HCT116 (cell line): ENCODE measurements at regions not wholly inside any gene's neighbourhood (a gene's known extent, or its start where the extent isn't known, plus 50 kb on each side); places are given as distances from the start of the nearest gene placed in this dataset.

ENCODE experiments used
- ATAC-seq: fragments of 200-7000 bp; cut with Tn5 transposase; 2 replicates; pipeline ENCODE4 v1.9.1; 2020; ENCODE audit warnings: mild to moderate bottlenecking, moderate library complexity
- BruUV-seq: library from RNA; stranded (reverse); fragments of 400-500 nt; replicated peaks from 2 replicates; lab custom pipeline; 2021; lab: Mats Ljungman, UMichigan
- CTCF ChIA-PET: fragments of 300-600 bp; sonication (Branson Sonifier 250); formaldehyde crosslinking; loops from one replicate; lab custom pipeline; 2021; ENCODE audit warnings: antibody characterized with exemption; lab: Charles Lee
- POLR2A ChIA-PET: fragments of 300-600, 350-600 bp; sonication (Branson Sonifier 250); formaldehyde crosslinking; loops from one replicate; lab custom pipeline; 2021; ENCODE audit warnings: antibody characterized with exemption; lab: Charles Lee
- RAD21 ChIA-PET, 2 experiments: fragments of 300-600 bp; sonication (Branson Sonifier 250); formaldehyde crosslinking; loops; one replicate each; lab custom pipeline; 2023; ENCODE audit warnings: low total read pairs in 2 of 2; ENCODE audit not compliant: uncharacterized antibody in 2 of 2, unreplicated experiment in 2 of 2, low non-redundant PET in 1 of 2; lab: Charles Lee
- DNase-seq: peaks from one replicate; pipeline ENCODE4 v3.0.0-alpha.2; 2010; ENCODE audit warnings: low read depth, low spot score
- H2AFZ ChIP-seq: fragments of 200-600 bp; shearing (Covaris generic), sonication (generic); 2 replicates; pipeline ENCODE4 v1.6.1; 2017; ENCODE audit warnings: low read depth, mixed run types, mixed read lengths, antibody characterized with exemption, low read length; ENCODE audit not compliant: poor library complexity, severe bottlenecking
- H3K27ac ChIP-seq: 2 replicates; pipeline ENCODE4 v1.5.1; 2012; ENCODE audit warnings: low read depth, low read length
- H3K27me3 ChIP-seq: fragments of 200-600 bp; sonication (generic); 2 replicates; pipeline ENCODE4 v1.6.1; 2016; ENCODE audit warnings: mixed run types, low read length, mixed read lengths; ENCODE audit not compliant: insufficient read depth
- H3K36me3 ChIP-seq, 2 experiments: fragments of 200-500 bp in 1 of 2; fragments of 200-600 bp in 1 of 2; sonication (Bioruptor generic) in 1 of 2; sonication (generic) in 1 of 2; 2 replicates each; pipeline versions ENCODE4 v1.5.1 to v1.6.1; 2014 to 2016; ENCODE audit warnings: low read length in 2 of 2, inconsistent platforms in 1 of 2, mixed read lengths in 1 of 2, mixed run types in 1 of 2; ENCODE audit not compliant: insufficient read depth in 2 of 2, control insufficient read depth in 1 of 2
- H3K4me1 ChIP-seq, 2 experiments: fragments of 200-600 bp in 1 of 2; sonication (generic) in 1 of 2; 2 replicates each; pipeline versions ENCODE4 v1.5.1 to v1.6.1; 2012 to 2017; ENCODE audit warnings: low read length in 2 of 2, inconsistent platforms in 1 of 2, mild to moderate bottlenecking in 1 of 2, mixed read lengths in 1 of 2, mixed run types in 1 of 2, moderate library complexity in 1 of 2; ENCODE audit not compliant: insufficient read depth in 2 of 2, control insufficient read depth in 1 of 2
- H3K4me2 ChIP-seq: fragments of 200-600 bp; sonication (generic); 2 replicates; pipeline ENCODE4 v1.6.1; 2017; ENCODE audit warnings: mixed run types, low read length, mixed read lengths
- H3K4me3 ChIP-seq, 2 experiments: fragments of 200-600 bp in 1 of 2; sonication (generic) in 1 of 2; replicated peaks in 1 of 2; 2 replicates each; pipeline ENCODE4 v1.5.1; 2011 to 2016; ENCODE audit warnings: low read length in 2 of 2, control low read depth in 1 of 2, low read depth in 1 of 2, mild to moderate bottlenecking in 1 of 2, mixed read lengths in 1 of 2, mixed run types in 1 of 2
- H3K79me2 ChIP-seq: fragments of 200-600 bp; sonication (generic); 2 replicates; pipeline ENCODE4 v1.6.1; 2017; ENCODE audit warnings: mild to moderate bottlenecking, mixed run types, low read length, moderate library complexity, mixed read lengths; ENCODE audit not compliant: insufficient read depth
- H3K9ac ChIP-seq: fragments of 200-600 bp; sonication (generic); 2 replicates; pipeline ENCODE4 v1.6.1; 2016; ENCODE audit warnings: low read length, mixed read lengths
- H3K9me2 ChIP-seq: fragments of 200-600 bp; sonication (generic), shearing (Covaris generic); 2 replicates; pipeline ENCODE4 v1.6.1; 2017; ENCODE audit warnings: mixed run types, mild to moderate bottlenecking, moderate library complexity; ENCODE audit not compliant: insufficient read depth
- H3K9me3 ChIP-seq, 2 experiments: fragments of 200-500 bp in 1 of 2; fragments of 200-600 bp in 1 of 2; sonication (Bioruptor generic) in 1 of 2; sonication (generic) in 1 of 2; 2 replicates each; pipeline ENCODE4 v1.6.1; 2014 to 2017; ENCODE audit warnings: low read length in 2 of 2, mixed read lengths in 2 of 2, inconsistent platforms in 1 of 2, low read depth in 1 of 2, mild to moderate bottlenecking in 1 of 2, mixed run types in 1 of 2, moderate library complexity in 1 of 2; ENCODE audit not compliant: control insufficient read depth in 1 of 2, insufficient read depth in 1 of 2
- H4K20me1 ChIP-seq: fragments of 200-600 bp; sonication (generic), shearing (Covaris generic); 2 replicates; pipeline ENCODE4 v1.6.1; 2017; ENCODE audit warnings: mixed run types, mild to moderate bottlenecking, moderate library complexity; ENCODE audit not compliant: insufficient read depth
- CBX3 ChIP-seq: IDR thresholded peaks from 2 replicates; pipeline ENCODE4 v1.6.1; 2012; ENCODE audit warnings: low read depth
- CEBPB ChIP-seq: IDR thresholded peaks from 2 replicates; pipeline ENCODE4 v1.6.1; 2012; ENCODE audit warnings: low read depth
- ELF1 ChIP-seq: IDR thresholded peaks from 2 replicates; pipeline ENCODE4 v1.6.1; 2012; ENCODE audit warnings: low read depth, borderline replicate concordance
- EZH2 ChIP-seq: fragments of 200-600 bp; sonication (generic); IDR thresholded peaks from 2 replicates; pipeline ENCODE4 v1.6.1; 2017; ENCODE audit warnings: antibody characterized with exemption, mixed run types
- EZH2phosphoT487 ChIP-seq: fragments of 200-600 bp; IDR thresholded peaks from 2 replicates; pipeline ENCODE4 v1.6.1; 2018; ENCODE audit warnings: antibody characterized with exemption, borderline replicate concordance
- FOSL1 ChIP-seq: IDR thresholded peaks from 2 replicates; pipeline ENCODE4 v1.6.1; 2012; ENCODE audit warnings: low read depth
- JUND ChIP-seq: IDR thresholded peaks from 2 replicates; pipeline ENCODE4 v1.6.1; 2012
- POLR2A ChIP-seq: IDR thresholded peaks from 2 replicates; pipeline ENCODE4 v1.7.0; 2011; ENCODE audit warnings: borderline replicate concordance; ENCODE audit not compliant: insufficient read depth, insufficient read length; ENCODE audit errors: extremely low read depth
- POLR2AphosphoS5 ChIP-seq: IDR thresholded peaks from 2 replicates; pipeline ENCODE4 v1.6.1; 2011; ENCODE audit warnings: mild to moderate bottlenecking, low read depth, low read length, moderate library complexity
- RAD21 ChIP-seq: IDR thresholded peaks from 2 replicates; pipeline ENCODE4 v1.6.1; 2012; ENCODE audit warnings: low read depth, mild to moderate bottlenecking
- SIN3A ChIP-seq: IDR thresholded peaks from 2 replicates; pipeline ENCODE4 v1.6.1; 2012; ENCODE audit warnings: low read depth
- SP1 ChIP-seq: IDR thresholded peaks from 2 replicates; pipeline ENCODE4 v1.6.1; 2012; ENCODE audit warnings: low read depth
- SRF ChIP-seq: IDR thresholded peaks from 2 replicates; pipeline ENCODE4 v1.6.1; 2012; ENCODE audit warnings: low read depth
- TCF7L2 ChIP-seq: IDR thresholded peaks from 2 replicates; pipeline ENCODE4 v1.7.0; 2011; ENCODE audit warnings: borderline replicate concordance, inconsistent platforms; ENCODE audit not compliant: insufficient read depth, insufficient read length; ENCODE audit errors: extremely low read depth
- ZFX ChIP-seq: fragments of 450-650 bp; IDR thresholded peaks from 2 replicates; pipeline ENCODE4 v1.6.1; 2017
- ZNF274 ChIP-seq: fragments of 200-500 bp; sonication (Bioruptor generic); IDR thresholded peaks from 2 replicates; pipeline ENCODE4 v1.6.1; 2014; ENCODE audit warnings: mild to moderate bottlenecking, low read depth, low read length, inconsistent platforms
- intact Hi-C: fragments of 100-400 bp; cut with micrococcal nuclease; formaldehyde crosslinking; loops from 2 replicates; pipeline ENCODE4 v1.10.0; 2022
- TF ChIP-seq, protein P1 (sequence below): IDR thresholded peaks from 2 replicates; pipeline ENCODE4 v1.6.1; 2011; ENCODE audit warnings: mild to moderate bottlenecking, low read length, moderate library complexity; ENCODE audit not compliant: insufficient replicate concordance; ENCODE audit errors: extremely low read depth
- TF ChIP-seq, protein P2 (sequence below): IDR thresholded peaks from 2 replicates; pipeline ENCODE4 v1.6.1; 2012; ENCODE audit warnings: low read depth
- TF ChIP-seq, protein P3 (sequence below): IDR thresholded peaks from 2 replicates; pipeline ENCODE4 v1.6.1; 2012
- TF ChIP-seq, protein P4 (sequence below): IDR thresholded peaks from 2 replicates; pipeline ENCODE4 v1.6.1; 2012

DNA sequence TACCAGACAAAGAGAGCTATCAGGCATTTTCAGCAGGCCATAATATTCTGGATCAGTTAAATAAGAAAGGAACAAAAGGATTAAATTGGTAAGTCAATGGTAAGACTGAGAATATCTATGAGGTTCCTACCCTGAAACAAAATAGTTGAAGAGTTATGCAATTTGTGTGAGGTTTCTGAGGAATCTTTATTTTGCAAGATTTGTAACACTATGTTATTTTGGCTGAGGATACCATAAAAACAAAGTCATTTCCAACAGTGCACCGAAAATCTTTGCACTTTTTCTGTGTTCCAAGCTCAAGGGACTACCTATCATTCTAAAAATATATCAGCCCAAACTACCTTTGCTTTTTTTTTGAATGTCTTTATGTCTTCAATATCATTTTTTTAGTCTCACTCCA, 383.3 kb upstream of the CITED2 start:
- Histone ChIP-seq H3K4me3 (no peak overlapping the region), H2AFZ (no peak overlapping the region), H3K9me2 (no peaks in the 10 kb centered on the region), H3K79me2 (no peaks in the 10 kb centered on the region), H3K4me2 (no peak overlapping the region), H3K9ac (no peak overlapping the region), H3K9me3 (no peaks in the 10 kb centered on the region), H3K27me3 (no peaks in the 10 kb centered on the region), H3K27ac (no peak overlapping the region), H3K4me1 (peaks cover 0 to 5% of the 10 kb centered on the region in 2 experiments; a peak in 2 of 4 replicates), H3K36me3 (no peaks in the 10 kb centered on the region), H4K20me1 (no peaks in the 10 kb centered on the region)
- ChIA-PET POLR2A (no interaction called here), CTCF (no interaction called here), RAD21 (no interaction called here)
- no TSS peak for BruUV-seq
- no peak for ATAC-seq
- DNase-seq = no peak
- TF ChIP-seq ELF1 (no peak), CEBPB (no peak), FOSL1 (no peak), CBX3 (no peak), ZFX (no peak), TCF7L2 (no peak), JUND (no peak), SP1 (no peak), EZH2 (no peak), ZNF274 (no peak), POLR2A (no peak), SIN3A (no peak), RAD21 (no peak), SRF (no peak), POLR2AphosphoS5 (no peak), EZH2phosphoT487 (no peak)
- TF ChIP-seq, protein P1, sequence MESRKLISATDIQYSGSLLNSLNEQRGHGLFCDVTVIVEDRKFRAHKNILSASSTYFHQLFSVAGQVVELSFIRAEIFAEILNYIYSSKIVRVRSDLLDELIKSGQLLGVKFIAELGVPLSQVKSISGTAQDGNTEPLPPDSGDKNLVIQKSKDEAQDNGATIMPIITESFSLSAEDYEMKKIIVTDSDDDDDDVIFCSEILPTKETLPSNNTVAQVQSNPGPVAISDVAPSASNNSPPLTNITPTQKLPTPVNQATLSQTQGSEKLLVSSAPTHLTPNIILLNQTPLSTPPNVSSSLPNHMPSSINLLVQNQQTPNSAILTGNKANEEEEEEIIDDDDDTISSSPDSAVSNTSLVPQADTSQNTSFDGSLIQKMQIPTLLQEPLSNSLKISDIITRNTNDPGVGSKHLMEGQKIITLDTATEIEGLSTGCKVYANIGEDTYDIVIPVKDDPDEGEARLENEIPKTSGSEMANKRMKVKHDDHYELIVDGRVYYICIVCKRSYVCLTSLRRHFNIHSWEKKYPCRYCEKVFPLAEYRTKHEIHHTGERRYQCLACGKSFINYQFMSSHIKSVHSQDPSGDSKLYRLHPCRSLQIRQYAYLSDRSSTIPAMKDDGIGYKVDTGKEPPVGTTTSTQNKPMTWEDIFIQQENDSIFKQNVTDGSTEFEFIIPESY = no peak
- TF ChIP-seq, protein P2, sequence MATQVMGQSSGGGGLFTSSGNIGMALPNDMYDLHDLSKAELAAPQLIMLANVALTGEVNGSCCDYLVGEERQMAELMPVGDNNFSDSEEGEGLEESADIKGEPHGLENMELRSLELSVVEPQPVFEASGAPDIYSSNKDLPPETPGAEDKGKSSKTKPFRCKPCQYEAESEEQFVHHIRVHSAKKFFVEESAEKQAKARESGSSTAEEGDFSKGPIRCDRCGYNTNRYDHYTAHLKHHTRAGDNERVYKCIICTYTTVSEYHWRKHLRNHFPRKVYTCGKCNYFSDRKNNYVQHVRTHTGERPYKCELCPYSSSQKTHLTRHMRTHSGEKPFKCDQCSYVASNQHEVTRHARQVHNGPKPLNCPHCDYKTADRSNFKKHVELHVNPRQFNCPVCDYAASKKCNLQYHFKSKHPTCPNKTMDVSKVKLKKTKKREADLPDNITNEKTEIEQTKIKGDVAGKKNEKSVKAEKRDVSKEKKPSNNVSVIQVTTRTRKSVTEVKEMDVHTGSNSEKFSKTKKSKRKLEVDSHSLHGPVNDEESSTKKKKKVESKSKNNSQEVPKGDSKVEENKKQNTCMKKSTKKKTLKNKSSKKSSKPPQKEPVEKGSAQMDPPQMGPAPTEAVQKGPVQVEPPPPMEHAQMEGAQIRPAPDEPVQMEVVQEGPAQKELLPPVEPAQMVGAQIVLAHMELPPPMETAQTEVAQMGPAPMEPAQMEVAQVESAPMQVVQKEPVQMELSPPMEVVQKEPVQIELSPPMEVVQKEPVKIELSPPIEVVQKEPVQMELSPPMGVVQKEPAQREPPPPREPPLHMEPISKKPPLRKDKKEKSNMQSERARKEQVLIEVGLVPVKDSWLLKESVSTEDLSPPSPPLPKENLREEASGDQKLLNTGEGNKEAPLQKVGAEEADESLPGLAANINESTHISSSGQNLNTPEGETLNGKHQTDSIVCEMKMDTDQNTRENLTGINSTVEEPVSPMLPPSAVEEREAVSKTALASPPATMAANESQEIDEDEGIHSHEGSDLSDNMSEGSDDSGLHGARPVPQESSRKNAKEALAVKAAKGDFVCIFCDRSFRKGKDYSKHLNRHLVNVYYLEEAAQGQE = no peak
- TF ChIP-seq, protein P3, sequence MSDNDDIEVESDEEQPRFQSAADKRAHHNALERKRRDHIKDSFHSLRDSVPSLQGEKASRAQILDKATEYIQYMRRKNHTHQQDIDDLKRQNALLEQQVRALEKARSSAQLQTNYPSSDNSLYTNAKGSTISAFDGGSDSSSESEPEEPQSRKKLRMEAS = no peak
- TF ChIP-seq, protein P4, sequence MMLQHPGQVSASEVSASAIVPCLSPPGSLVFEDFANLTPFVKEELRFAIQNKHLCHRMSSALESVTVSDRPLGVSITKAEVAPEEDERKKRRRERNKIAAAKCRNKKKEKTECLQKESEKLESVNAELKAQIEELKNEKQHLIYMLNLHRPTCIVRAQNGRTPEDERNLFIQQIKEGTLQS = no peak
- intact Hi-C loops = no loop called here
